Neural crest cell (in vitro differentiated cells): ENCODE measurements at regions not wholly inside any gene's neighbourhood (a gene's known extent, or its start where the extent isn't known, plus 50 kb on each side); places are given as distances from the start of the nearest gene placed in this dataset.

Source experiments
- DNase-seq: peaks from one replicate; pipeline ENCODE4 v3.0.0; 2021; ENCODE audit warnings: low read depth, mixed read lengths, low spot score
- H3K27ac Mint-ChIP-seq: one replicate; pipeline ENCODE4 v1.8.0; 2021; ENCODE audit warnings: mild to moderate bottlenecking, mixed read lengths; ENCODE audit not compliant: unreplicated experiment
- H3K27me3 Mint-ChIP-seq: 2 replicates; pipeline ENCODE4 v1.8.0; 2021; ENCODE audit warnings: low read depth, mild to moderate bottlenecking, mixed read lengths
- H3K36me3 Mint-ChIP-seq: 2 replicates; pipeline ENCODE4 v1.8.0; 2021; ENCODE audit warnings: low read depth, mild to moderate bottlenecking, mixed read lengths
- H3K4me1 Mint-ChIP-seq: 2 replicates; pipeline ENCODE4 v1.8.0; 2021; ENCODE audit warnings: mixed read lengths
- H3K4me3 Mint-ChIP-seq: one replicate; pipeline ENCODE4 v1.8.0; 2021; ENCODE audit warnings: mild to moderate bottlenecking, mixed read lengths
- H3K9me3 Mint-ChIP-seq: 2 replicates; pipeline ENCODE4 v1.8.0; 2021; ENCODE audit warnings: mixed read lengths
- CTCF ChIP-seq: fragments of 200-600 bp; sonication (generic); conservative IDR thresholded peaks from 2 replicates; pipeline ENCODE4 v1.5.0; 2021; ENCODE audit warnings: antibody characterized with exemption, mild to moderate bottlenecking

GRCh38 chr14:101080922-101081593, 177.5 kb upstream of the RTL1 start:
- H3K9me3 Mint-ChIP-seq, result peaks cover 4% of the 10 kb centered on the region
- TF ChIP-seq CTCF, result no peak
- H3K27me3 Mint-ChIP-seq, result peaks cover 47% of the 10 kb centered on the region
- H3K27ac Mint-ChIP-seq, result no peak overlapping the region
- H3K4me1 Mint-ChIP-seq, result peaks cover 19% of the 10 kb centered on the region
- no peak for DNase-seq
- H3K4me3 Mint-ChIP-seq, result no peak overlapping the region
- no peaks in the 10 kb centered on the region for H3K36me3 Mint-ChIP-seq

- Mint-ChIP-seq H3K27me3 (peaks cover 40% of the 10 kb centered on the region), H3K4me3 (no peak overlapping the region), H3K4me1 (peaks cover 15% of the 10 kb centered on the region), H3K27ac (no peak overlapping the region), H3K9me3 (peaks cover 4% of the 10 kb centered on the region), H3K36me3 (no peaks in the 10 kb centered on the region)
- no peak for TF ChIP-seq CTCF
- DNase-seq, result no peak
Measured at GRCh38 chr14:101082036-101082435, 178.5 kb upstream of the RTL1 start.

GRCh38 chr14:101082436-101083384, 179.2 kb upstream of the RTL1 start:
- H3K4me3 Mint-ChIP-seq, result no peak overlapping the region
- no peaks in the 10 kb centered on the region for H3K36me3 Mint-ChIP-seq
- no peak overlapping the region for H3K27ac Mint-ChIP-seq
- no peak for TF ChIP-seq CTCF
- peaks cover 9% of the 10 kb centered on the region for H3K4me1 Mint-ChIP-seq
- DNase-seq, result no peak
- peaks cover 34% of the 10 kb centered on the region for H3K27me3 Mint-ChIP-seq
- H3K9me3 Mint-ChIP-seq, result peaks cover 4% of the 10 kb centered on the region

GRCh38 chr14:101083564-101084435, 180.3 kb upstream of the RTL1 start:
- Mint-ChIP-seq H3K27me3 (peaks cover 26% of the 10 kb centered on the region), H3K4me1 (peaks cover 4% of the 10 kb centered on the region), H3K9me3 (peaks cover 4% of the 10 kb centered on the region)

More at GRCh38 chr14:101083564-101084435, 180.3 kb upstream of the RTL1 start:
- TF ChIP-seq CTCF, result peak; percentile 42
- DNase-seq, result no peak
- Mint-ChIP-seq H3K36me3 (no peaks in the 10 kb centered on the region), H3K4me3 (no peak overlapping the region), H3K27ac (peak overlapping the region; percentile 39)
